ENCODE measurements at regions not wholly inside any gene's neighbourhood (a gene's known extent, or its start where the extent isn't known, plus 50 kb on each side); places are given as distances from the start of the nearest gene placed in this dataset.

- no peak for TF ChIP-seq BCL3 (CRISPR knock-in tag; IDR thresholded peaks at IDR 0.05)
- TF ChIP-seq ZNF441 (CRISPR knock-in tag; IDR thresholded peaks at IDR 0.05; ENCODE audit: borderline replicate concordance): 0 out of 2 replicates have a peak, but pooled peaks have one; percentile 25
- TF ChIP-seq CERS6 (CRISPR knock-in tag; IDR thresholded peaks at IDR 0.05): no peak
- TF ChIP-seq, protein P1, sequence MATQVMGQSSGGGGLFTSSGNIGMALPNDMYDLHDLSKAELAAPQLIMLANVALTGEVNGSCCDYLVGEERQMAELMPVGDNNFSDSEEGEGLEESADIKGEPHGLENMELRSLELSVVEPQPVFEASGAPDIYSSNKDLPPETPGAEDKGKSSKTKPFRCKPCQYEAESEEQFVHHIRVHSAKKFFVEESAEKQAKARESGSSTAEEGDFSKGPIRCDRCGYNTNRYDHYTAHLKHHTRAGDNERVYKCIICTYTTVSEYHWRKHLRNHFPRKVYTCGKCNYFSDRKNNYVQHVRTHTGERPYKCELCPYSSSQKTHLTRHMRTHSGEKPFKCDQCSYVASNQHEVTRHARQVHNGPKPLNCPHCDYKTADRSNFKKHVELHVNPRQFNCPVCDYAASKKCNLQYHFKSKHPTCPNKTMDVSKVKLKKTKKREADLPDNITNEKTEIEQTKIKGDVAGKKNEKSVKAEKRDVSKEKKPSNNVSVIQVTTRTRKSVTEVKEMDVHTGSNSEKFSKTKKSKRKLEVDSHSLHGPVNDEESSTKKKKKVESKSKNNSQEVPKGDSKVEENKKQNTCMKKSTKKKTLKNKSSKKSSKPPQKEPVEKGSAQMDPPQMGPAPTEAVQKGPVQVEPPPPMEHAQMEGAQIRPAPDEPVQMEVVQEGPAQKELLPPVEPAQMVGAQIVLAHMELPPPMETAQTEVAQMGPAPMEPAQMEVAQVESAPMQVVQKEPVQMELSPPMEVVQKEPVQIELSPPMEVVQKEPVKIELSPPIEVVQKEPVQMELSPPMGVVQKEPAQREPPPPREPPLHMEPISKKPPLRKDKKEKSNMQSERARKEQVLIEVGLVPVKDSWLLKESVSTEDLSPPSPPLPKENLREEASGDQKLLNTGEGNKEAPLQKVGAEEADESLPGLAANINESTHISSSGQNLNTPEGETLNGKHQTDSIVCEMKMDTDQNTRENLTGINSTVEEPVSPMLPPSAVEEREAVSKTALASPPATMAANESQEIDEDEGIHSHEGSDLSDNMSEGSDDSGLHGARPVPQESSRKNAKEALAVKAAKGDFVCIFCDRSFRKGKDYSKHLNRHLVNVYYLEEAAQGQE (IDR thresholded peaks at IDR 0.05; ENCODE audit: borderline replicate concordance in 1 of 2, low read depth in 1 of 2, low read length in 2 of 2): peak; percentile 75 to 94
- TF ChIP-seq WIZ (CRISPR knock-in tag; IDR thresholded peaks at IDR 0.05): no peak
- TF ChIP-seq SRY (CRISPR knock-in tag; IDR thresholded peaks at IDR 0.05): 0 out of 2 replicates have a peak, but pooled peaks have one; percentile 65
Measured at GRCh38 chr22:49208768-49209252, 618.9 kb downstream of the BRD1 start (continued).

- ChIA-PET POLR2A (no interaction called here), CTCF (ENCODE audit: low intra/inter-chr PET ratio, low total read pairs) (no interaction called here)
- H3K27ac ChIP-seq (ENCODE audit: extremely low read length, insufficient read depth, low read length): no peak overlapping the region
- no CpG with 5 or more reads among the region's 2 CpGs for WGBS (ENCODE audit: low lambda C conversion rate)
- no peaks in the 10 kb centered on the region for H3K9me3 ChIP-seq (ENCODE audit: low read length)
- H3K27me3 ChIP-seq (ENCODE audit: control insufficient read depth in 1 of 2, insufficient read depth in 2 of 2, low read length in 2 of 2): no peaks in the 10 kb centered on the region
- H2AFZ ChIP-seq (ENCODE audit: low read length): no peak overlapping the region
- no peak overlapping the region for H3K4me2 ChIP-seq (ENCODE audit: low read depth, low read length)
- no peak overlapping the region for H3K9ac ChIP-seq (ENCODE audit: insufficient read depth, low read depth, low read length)
- peaks cover 17% of the 10 kb centered on the region for H3K4me1 ChIP-seq (ENCODE audit: insufficient read depth, low read length)
- in situ Hi-C loops (cut with HindIII; ENCODE audit: extremely low pct_ligation_motif_present, low pct_unique_long_range_greater_than_20kb) (no loop called here), intact Hi-C loops (cut with micrococcal nuclease; ENCODE audit: unreplicated experiment) (no loop called here)
- no peaks in the 10 kb centered on the region for H3K36me3 ChIP-seq (replicated peaks in 1 of 2; ENCODE audit: control insufficient read depth in 1 of 2, insufficient read depth in 2 of 2, low read length in 2 of 2)
- no TSS peak for BruUV-seq (replicated peaks)
- no peaks in the 10 kb centered on the region for H4K20me1 ChIP-seq (ENCODE audit: insufficient read depth, low read length)
- DNase-seq (ENCODE audit: low spot score) (no peak), ATAC-seq (no peak), FAIRE-seq (no peak)
- H3K4me3 ChIP-seq (replicated peaks in 1 of 3; ENCODE audit: insufficient read depth in 1 of 3, low read depth in 2 of 3, low read length in 3 of 3): no peak overlapping the region
- H3K79me2 ChIP-seq (ENCODE audit: insufficient read depth, low read length): no peaks in the 10 kb centered on the region
- no peak for TF ChIP-seq HMGXB3 (CRISPR knock-in tag; IDR thresholded peaks at IDR 0.05; ENCODE audit: borderline replicate concordance)
Measured at GRCh38 chr22:49208004-49208402, 619.7 kb downstream of the BRD1 start.

Data from HepG2 (cell line).